ENCODE measurements at regions not wholly inside any gene's neighbourhood (a gene's known extent, or its start where the extent isn't known, plus 50 kb on each side); places are given as distances from the start of the nearest gene placed in this dataset.

- Histone ChIP-seq H3K36me3 (no peaks in the 10 kb centered on the region), H3K4me3 (no peak overlapping the region), H3K27me3 (no peaks in the 10 kb centered on the region), H3K9me3 (no peaks in the 10 kb centered on the region), H3K4me1 (peaks cover 0 to 16% (median 0%) of the 10 kb centered on the region in 4 donors), H3K27ac (no peak overlapping the region)
- intact Hi-C loops (cut with DNase I; ENCODE audit: low total_unique reads) = no loop called here
- no peak for DNase-seq
- TF ChIP-seq, protein P1, sequence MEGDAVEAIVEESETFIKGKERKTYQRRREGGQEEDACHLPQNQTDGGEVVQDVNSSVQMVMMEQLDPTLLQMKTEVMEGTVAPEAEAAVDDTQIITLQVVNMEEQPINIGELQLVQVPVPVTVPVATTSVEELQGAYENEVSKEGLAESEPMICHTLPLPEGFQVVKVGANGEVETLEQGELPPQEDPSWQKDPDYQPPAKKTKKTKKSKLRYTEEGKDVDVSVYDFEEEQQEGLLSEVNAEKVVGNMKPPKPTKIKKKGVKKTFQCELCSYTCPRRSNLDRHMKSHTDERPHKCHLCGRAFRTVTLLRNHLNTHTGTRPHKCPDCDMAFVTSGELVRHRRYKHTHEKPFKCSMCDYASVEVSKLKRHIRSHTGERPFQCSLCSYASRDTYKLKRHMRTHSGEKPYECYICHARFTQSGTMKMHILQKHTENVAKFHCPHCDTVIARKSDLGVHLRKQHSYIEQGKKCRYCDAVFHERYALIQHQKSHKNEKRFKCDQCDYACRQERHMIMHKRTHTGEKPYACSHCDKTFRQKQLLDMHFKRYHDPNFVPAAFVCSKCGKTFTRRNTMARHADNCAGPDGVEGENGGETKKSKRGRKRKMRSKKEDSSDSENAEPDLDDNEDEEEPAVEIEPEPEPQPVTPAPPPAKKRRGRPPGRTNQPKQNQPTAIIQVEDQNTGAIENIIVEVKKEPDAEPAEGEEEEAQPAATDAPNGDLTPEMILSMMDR (IDR thresholded peaks at IDR 0.05) = no peak
- TF ChIP-seq EP300 (IDR thresholded peaks at IDR 0.05) (no peak), POLR2A (IDR thresholded peaks at IDR 0.05) (no peak), POLR2AphosphoS5 (IDR thresholded peaks at IDR 0.05) (no peak)
- WGBS, 5 donors = 53 to 90% (median 70%) methylated on average over 1 of the region's 1 CpG
Observed at GRCh38 chr13:50106559-50106958, 91.3 kb downstream of the KCNRG start.

GRCh38 chr13:50107205-50107604 is 92.0 kb downstream of the KCNRG start:
- TF ChIP-seq, protein P1 (IDR thresholded peaks at IDR 0.05) = no peak
- no peak for TF ChIP-seq POLR2A (IDR thresholded peaks at IDR 0.05)
- 70 to 88% (median 73%) methylated on average over 1 of the region's 1 CpG for WGBS, 5 donors
- Histone ChIP-seq H3K36me3 (no peaks in the 10 kb centered on the region), H3K4me1 (peaks cover 0 to 16% (median 0%) of the 10 kb centered on the region in 4 donors), H3K27me3 (no peaks in the 10 kb centered on the region), H3K4me3 (no peak overlapping the region), H3K27ac (no peak overlapping the region), H3K9me3 (no peaks in the 10 kb centered on the region)
- no peak for DNase-seq
- intact Hi-C loops (cut with DNase I; ENCODE audit: low total_unique reads) = no loop called here

DNA sequence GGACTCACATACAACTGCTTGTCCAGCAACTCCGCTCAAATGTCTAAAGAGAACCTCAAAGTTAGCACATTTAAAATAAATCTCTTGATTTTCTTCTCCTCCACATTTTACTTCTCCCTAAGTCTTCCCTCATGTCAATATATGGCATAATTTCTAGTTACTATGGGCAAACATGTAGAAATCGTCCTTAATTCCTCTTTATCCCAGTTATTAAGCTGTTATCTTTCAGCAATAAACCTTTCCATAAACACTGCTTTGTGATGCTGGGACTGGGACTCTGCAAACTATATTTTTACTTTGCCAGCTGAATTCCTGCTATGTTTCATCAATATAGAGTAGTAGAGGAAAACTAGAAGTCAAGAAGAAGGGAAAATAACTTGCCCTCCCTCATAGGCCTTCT is 99.7 kb downstream of the KCNRG start:
- no peak overlapping the region for H3K4me3 ChIP-seq
- DNase-seq = no peak
- intact Hi-C loops (cut with DNase I; ENCODE audit: low total_unique reads) = no loop called here
- H3K27ac ChIP-seq = no peak overlapping the region
- no peaks in the 10 kb centered on the region for H3K9me3 ChIP-seq
- 59 to 71% (median 67%) methylated on average over 2 of the region's 2 CpGs for WGBS, 5 donors
- no peaks in the 10 kb centered on the region for H3K27me3 ChIP-seq
- H3K4me1 ChIP-seq = peaks cover 0 to 31% (median 12%) of the 10 kb centered on the region in 4 donors
- no peaks in the 10 kb centered on the region for H3K36me3 ChIP-seq
- TF ChIP-seq, protein P1 (IDR thresholded peaks at IDR 0.05) = no peak
- TF ChIP-seq POLR2A (IDR thresholded peaks at IDR 0.05) (no peak), POLR2AphosphoS5 (IDR thresholded peaks at IDR 0.05) (no peak), EP300 (IDR thresholded peaks at IDR 0.05) (no peak)

GRCh38 chr13:50115695-50116094 is 100.5 kb downstream of the KCNRG start:
- H3K27me3 ChIP-seq = no peaks in the 10 kb centered on the region
- TF ChIP-seq EP300 (IDR thresholded peaks at IDR 0.05) (no peak), POLR2A (IDR thresholded peaks at IDR 0.05) (no peak), POLR2AphosphoS5 (IDR thresholded peaks at IDR 0.05) (no peak)
- TF ChIP-seq, protein P1 (IDR thresholded peaks at IDR 0.05) = no peak
- H3K4me3 ChIP-seq = no peak overlapping the region
- WGBS, 5 donors = 95 to 99% (median 98%) methylated on average over 3 of the region's 3 CpGs
- H3K27ac ChIP-seq = no peak overlapping the region
- H3K9me3 ChIP-seq = no peaks in the 10 kb centered on the region
- DNase-seq = no peak
- intact Hi-C loops (cut with DNase I; ENCODE audit: low total_unique reads) = no loop called here
- H3K36me3 ChIP-seq = no peaks in the 10 kb centered on the region
- H3K4me1 ChIP-seq = peaks cover 0 to 31% (median 13%) of the 10 kb centered on the region in 4 donors
